Heart right ventricle (tissue), 16 donors: ENCODE measurements at regions not wholly inside any gene's neighbourhood (a gene's known extent, or its start where the extent isn't known, plus 50 kb on each side); places are given as distances from the start of the nearest gene placed in this dataset.

ENCODE experiments used
- ATAC-seq, 8 donors: fragments of 200-7000 bp; cut with Tn5 transposase; one replicate each; pipeline ENCODE4 v1.9.1; 2020; ENCODE audit warnings: mild to moderate bottlenecking in 8 of 8, moderate library complexity in 8 of 8, moderate number of reproducible peaks in 1 of 8
- DNase-seq, 2 donors: peaks; one replicate each; pipeline ENCODE4 v3.0.0-alpha.2; 2020
- H3K27ac ChIP-seq, 10 donors: fragments of 200-600 bp; sonication (generic) in 2 of 10; one replicate each; pipeline versions ENCODE4 v1.5.0 to v1.8.0; 2020 to 2022; ENCODE audit warnings: mild to moderate bottlenecking in 3 of 10
- H3K27me3 ChIP-seq, 7 donors: fragments of 200-600 bp; one replicate each; pipeline ENCODE4 v1.8.0; 2021 to 2022; ENCODE audit warnings: mild to moderate bottlenecking in 2 of 7
- H3K36me3 ChIP-seq, 9 donors: fragments of 200-600 bp; sonication (generic) in 1 of 9; one replicate each; pipeline versions ENCODE4 v1.5.0 to v1.8.0; 2020 to 2022; ENCODE audit warnings: mild to moderate bottlenecking in 2 of 9
- H3K4me1 ChIP-seq, 9 donors: fragments of 200-600 bp; sonication (generic) in 1 of 9; one replicate each; pipeline versions ENCODE4 v1.5.0 to v1.8.0; 2020 to 2022; ENCODE audit warnings: mild to moderate bottlenecking in 4 of 9
- H3K4me3 ChIP-seq, 10 donors: fragments of 200-600 bp; sonication (generic) in 2 of 10; one replicate each; pipeline versions ENCODE4 v1.5.0 to v1.8.0; 2020 to 2022; ENCODE audit warnings: mild to moderate bottlenecking in 7 of 10, moderate library complexity in 2 of 10
- H3K9me3 ChIP-seq, 11 donors: fragments of 200-600 bp in 10 of 11; sonication (generic) in 2 of 11; one replicate each; pipeline versions ENCODE4 v1.5.0 to v1.8.0; 2013 to 2022; ENCODE audit warnings: mild to moderate bottlenecking in 2 of 11, control low read depth in 1 of 11, moderate library complexity in 1 of 11
- WGBS, 2 donors: extraction: QIAGEN DNeasy Blood & Tissue Kit; methylation state at CpG; one replicate each; pipeline ENCODE4 v1.1.7; 2013; ENCODE audit warnings: inconsistent platforms in 1 of 2; 5-methylcytosine and 5-hydroxymethylcytosine counted together
- intact Hi-C, 10 donors: fragments of 100-400 bp; cut with DNase I; formaldehyde crosslinking; loops; one replicate each; pipeline versions ENCODE4 v1.11.1 to v1.14.2; 2022
- TF ChIP-seq, protein P1 (sequence below), 9 donors: fragments of 200-600 bp; sonication (generic) in 2 of 9; IDR thresholded peaks; one replicate each; pipeline versions ENCODE4 v1.5.0 to v1.8.0; 2021 to 2022; ENCODE audit warnings: antibody characterized with exemption in 9 of 9, mild to moderate bottlenecking in 5 of 9, moderate library complexity in 1 of 9
- donor health status: Arrhythmogenic right ventricular cardiomyopathy.
- donor health status: ischemic (EF 13 %, LVEDD 7.1; RV severe dilation, severe dysfunction).
- donor health status: healthy with polysubstance abuse.
- donor health status: DM: no; HTN: yes; CAD: no.
- donor health status: DM: no; HTN: no; CAD: no.
- donor health status: ischemic (EF 25% LVEDD 6.9; RV normal size, moderate dysfunction).
- donor health status: ischemic (EF 25% LVEDD 5.7; RV mildly dilated, moderate dysfunction).
- donor health status: healthy.
- donor health status: DM: yes; HTN: yes; CAD: no.
- donor health status: Ischemic cardiomyopathy.
- donor health status: ischemic (EF 35%, LVEDD 5.7; RV mildly dilated, moderate dysfunction).
- donor health status: nonischemic (EF 11% LVEDD 7.7; RV severe dilation, severe dysfunction).
- donor health status: DM: yes; HTN: yes; CAD: no.
- donor health status: PGD.
- donor health status: ischemic (EF 29% LVEDD 5.4; RV normal size, mild dysfunction).
- donor health status: nonischemic (EF 23%, LVEDD 6.1; RV moderate dilation, normal function).

DNA sequence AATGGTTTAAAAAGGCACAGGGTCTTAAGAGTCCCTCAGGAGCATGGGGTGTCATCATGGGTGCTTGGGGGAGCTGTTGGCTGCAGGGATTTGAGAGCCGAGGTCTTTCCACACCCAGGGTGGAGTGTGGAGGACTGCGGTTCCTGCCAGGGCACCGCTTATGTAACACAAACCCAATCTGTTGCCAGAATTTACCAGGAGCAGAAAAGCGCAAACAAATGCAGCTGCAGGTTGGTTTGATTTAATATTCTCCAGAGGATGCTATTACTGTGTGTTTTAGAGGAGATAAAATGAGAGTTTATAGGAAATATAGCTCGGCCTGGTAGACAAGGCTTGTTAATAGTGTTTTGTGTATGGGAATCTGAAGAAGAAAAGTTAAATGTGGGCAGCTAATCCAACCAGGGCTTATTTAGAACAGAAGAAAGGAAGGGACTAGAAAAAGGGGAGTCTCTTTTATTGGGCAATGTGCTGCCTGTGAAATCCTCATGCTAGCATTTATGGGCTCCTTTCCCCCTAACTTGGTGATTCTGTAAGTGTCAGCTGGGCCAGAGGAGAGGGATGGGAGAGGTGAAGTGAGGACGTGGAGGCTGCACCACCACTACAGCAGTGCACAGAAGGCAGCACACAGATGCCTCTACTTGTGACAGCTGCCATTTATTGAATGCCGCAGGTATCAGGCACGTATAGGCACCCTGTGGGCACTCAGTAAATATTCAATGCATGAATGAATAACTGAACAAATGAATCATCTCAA is 174.7 kb downstream of the KATNIP start:
- peaks cover 0 to 52% (median 10%) of the 10 kb centered on the region in 9 donors for H3K36me3 ChIP-seq
- no peaks in the 10 kb centered on the region for H3K27me3 ChIP-seq
- WGBS, 2 donors = 58 to 64% methylated on average over 8 of the region's 8 CpGs
- peak overlapping the region in 1 of 10 donors; percentile 8 for H3K27ac ChIP-seq
- intact Hi-C loops = no loop called here
- TF ChIP-seq, protein P1, sequence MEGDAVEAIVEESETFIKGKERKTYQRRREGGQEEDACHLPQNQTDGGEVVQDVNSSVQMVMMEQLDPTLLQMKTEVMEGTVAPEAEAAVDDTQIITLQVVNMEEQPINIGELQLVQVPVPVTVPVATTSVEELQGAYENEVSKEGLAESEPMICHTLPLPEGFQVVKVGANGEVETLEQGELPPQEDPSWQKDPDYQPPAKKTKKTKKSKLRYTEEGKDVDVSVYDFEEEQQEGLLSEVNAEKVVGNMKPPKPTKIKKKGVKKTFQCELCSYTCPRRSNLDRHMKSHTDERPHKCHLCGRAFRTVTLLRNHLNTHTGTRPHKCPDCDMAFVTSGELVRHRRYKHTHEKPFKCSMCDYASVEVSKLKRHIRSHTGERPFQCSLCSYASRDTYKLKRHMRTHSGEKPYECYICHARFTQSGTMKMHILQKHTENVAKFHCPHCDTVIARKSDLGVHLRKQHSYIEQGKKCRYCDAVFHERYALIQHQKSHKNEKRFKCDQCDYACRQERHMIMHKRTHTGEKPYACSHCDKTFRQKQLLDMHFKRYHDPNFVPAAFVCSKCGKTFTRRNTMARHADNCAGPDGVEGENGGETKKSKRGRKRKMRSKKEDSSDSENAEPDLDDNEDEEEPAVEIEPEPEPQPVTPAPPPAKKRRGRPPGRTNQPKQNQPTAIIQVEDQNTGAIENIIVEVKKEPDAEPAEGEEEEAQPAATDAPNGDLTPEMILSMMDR (IDR thresholded peaks at IDR 0.05) = no peak
- DNase-seq (no peak), ATAC-seq (peak in 4 of 8 donors; percentile 33 to 45 (median 39))
- H3K9me3 ChIP-seq = no peaks in the 10 kb centered on the region
- peaks cover 8 to 51% (median 22%) of the 10 kb centered on the region in 9 donors for H3K4me1 ChIP-seq
- H3K4me3 ChIP-seq = no peak overlapping the region

DNA sequence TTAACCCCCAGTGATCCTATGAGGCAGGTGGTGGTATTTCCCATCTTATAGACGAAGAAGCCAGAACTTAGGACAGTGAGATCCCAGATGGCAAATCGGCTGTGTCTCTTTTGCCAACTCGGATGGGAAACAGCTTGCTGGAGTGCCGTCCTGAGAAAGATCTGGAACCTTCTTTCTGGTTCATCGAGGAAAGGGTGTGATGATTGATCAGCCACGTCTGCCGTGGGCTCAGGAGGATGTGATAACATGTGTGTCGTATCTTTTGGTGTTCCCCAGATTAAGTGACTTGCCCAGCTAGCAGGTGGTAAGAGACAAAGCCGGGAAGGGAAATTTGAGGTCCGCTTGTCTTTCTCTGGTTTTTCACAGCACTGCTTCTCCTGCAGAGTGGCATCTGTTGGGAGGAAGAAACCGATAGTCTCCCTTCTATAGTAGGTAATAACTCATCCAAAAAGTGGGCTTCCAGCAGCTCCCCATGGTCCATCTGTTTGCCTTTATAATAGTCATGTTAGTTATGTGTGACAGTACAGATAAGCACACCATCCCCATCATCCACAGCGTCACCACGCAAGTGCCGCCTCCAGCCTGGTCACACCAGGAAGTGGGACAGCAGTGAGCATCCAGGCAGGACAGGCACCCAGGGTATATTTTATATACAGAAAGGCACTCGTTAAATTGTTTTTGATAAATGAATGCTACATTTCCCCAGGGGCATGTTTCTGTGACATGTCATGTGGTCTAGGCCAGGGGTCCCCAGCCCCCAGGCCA is 175.5 kb downstream of the KATNIP start:
- no peaks in the 10 kb centered on the region for H3K9me3 ChIP-seq
- peaks cover 8 to 51% (median 26%) of the 10 kb centered on the region in 9 donors for H3K4me1 ChIP-seq
- DNase-seq = no peak
- H3K4me3 ChIP-seq = no peak overlapping the region
- ATAC-seq = no peak
- intact Hi-C loops = no loop called here
- H3K27me3 ChIP-seq = no peaks in the 10 kb centered on the region
- H3K36me3 ChIP-seq = peaks cover 0 to 50% (median 10%) of the 10 kb centered on the region in 9 donors
- WGBS, 2 donors = 91 to 95% methylated on average over 15 of the region's 15 CpGs
- no peak overlapping the region for H3K27ac ChIP-seq
- TF ChIP-seq, protein P1 (IDR thresholded peaks at IDR 0.05) = no peak

DNA sequence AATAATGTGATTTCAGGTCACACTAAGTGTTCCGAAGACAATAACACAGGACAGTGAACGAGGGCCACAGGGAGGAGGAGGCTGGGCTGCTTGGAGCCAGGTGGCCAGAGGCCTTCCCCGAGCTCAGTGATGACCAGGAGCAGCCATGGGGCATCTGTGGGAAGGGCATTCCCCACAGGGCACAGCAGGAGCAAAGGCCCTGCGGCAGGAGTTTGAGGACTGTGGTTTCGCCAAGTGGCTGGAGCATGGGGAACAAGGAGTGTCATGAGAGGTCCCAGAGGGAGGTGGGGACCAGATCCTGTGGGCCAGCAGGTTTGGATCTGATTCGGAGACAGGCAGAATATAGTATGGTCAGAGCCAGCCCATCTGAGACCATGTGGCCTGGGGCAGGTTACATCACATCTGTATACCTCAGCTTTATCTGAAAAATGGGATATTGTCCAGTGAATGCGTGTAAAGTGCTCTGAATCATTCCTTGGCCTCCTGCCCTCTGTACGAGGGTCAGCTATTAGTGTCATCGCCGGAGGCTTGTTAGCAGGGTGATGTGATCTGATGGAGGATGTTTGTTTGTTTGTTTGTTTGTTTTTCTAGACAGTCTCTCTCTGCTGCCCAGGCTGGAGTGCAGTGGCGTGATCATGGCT is 176.8 kb downstream of the KATNIP start:
- WGBS, 2 donors = 86 to 89% methylated on average over 11 of the region's 11 CpGs
- DNase-seq = no peak
- Histone ChIP-seq H3K27me3 (no peaks in the 10 kb centered on the region), H3K9me3 (no peaks in the 10 kb centered on the region), H3K4me3 (no peak overlapping the region), H3K36me3 (peaks cover 0 to 48% (median 8%) of the 10 kb centered on the region in 9 donors), H3K4me1 (peaks cover 8 to 44% (median 26%) of the 10 kb centered on the region in 9 donors), H3K27ac (no peak overlapping the region)
- TF ChIP-seq, protein P1 (IDR thresholded peaks at IDR 0.05) = no peak
- intact Hi-C loops = no loop called here
- peak in 1 of 8 donors; percentile 40 for ATAC-seq

DNA sequence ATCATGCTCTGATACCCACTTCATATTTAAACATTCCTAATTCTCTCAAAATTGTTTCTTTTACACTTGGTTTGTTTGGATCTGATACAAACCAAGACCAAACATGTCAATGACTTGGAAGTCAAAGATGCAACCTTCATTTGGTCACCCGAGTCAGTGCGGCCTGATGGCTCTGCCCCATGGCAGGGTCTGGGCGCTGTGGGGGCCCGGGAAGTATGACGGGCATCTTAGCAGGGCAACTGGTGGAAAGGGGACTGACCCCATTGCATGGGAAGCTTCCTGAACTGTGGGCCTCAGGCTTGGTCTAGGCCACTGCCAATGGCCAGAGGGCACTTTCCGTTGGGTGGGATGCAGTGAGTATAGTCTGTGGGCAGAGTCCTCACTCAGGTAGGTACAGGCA is 178.0 kb downstream of the KATNIP start:
- 97 to 99% methylated on average over 6 of the region's 6 CpGs for WGBS, 2 donors
- H3K4me3 ChIP-seq = no peak overlapping the region

More for the DNA sequence above, 178.0 kb downstream of the KATNIP start:
- H3K36me3 ChIP-seq = peaks cover 0 to 46% (median 6%) of the 10 kb centered on the region in 9 donors
- DNase-seq = no peak
- TF ChIP-seq, protein P1 (IDR thresholded peaks at IDR 0.05) = no peak
- no peaks in the 10 kb centered on the region for H3K9me3 ChIP-seq
- peaks cover 8 to 33% (median 19%) of the 10 kb centered on the region in 9 donors for H3K4me1 ChIP-seq
- intact Hi-C loops = no loop called here
- ATAC-seq = no peak
- no peak overlapping the region for H3K27ac ChIP-seq
- H3K27me3 ChIP-seq = no peaks in the 10 kb centered on the region
